ENCODE measurements at regions not wholly inside any gene's neighbourhood (a gene's known extent, or its start where the extent isn't known, plus 50 kb on each side); places are given as distances from the start of the nearest gene placed in this dataset.

DNA sequence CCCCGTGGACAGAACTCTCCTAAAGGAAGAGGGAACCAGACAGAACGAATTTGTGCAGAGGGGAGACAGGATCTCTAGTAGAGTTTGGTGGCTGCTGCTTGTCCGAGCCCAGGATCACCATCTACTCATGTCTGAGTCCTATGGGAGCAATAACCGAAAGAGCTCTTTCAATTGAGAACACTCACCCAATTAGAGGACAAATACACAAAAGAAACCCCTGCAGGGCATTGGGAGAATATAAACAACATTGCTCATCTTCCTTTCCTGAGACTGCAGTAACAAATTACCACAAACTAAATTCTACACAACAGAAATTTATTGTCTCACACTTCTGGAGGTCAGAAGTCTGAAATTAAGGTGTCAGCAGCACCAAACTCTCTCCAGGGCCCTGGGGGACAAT, 65.6 kb downstream of the SPINK2 start:
- TF ChIP-seq, protein P1, sequence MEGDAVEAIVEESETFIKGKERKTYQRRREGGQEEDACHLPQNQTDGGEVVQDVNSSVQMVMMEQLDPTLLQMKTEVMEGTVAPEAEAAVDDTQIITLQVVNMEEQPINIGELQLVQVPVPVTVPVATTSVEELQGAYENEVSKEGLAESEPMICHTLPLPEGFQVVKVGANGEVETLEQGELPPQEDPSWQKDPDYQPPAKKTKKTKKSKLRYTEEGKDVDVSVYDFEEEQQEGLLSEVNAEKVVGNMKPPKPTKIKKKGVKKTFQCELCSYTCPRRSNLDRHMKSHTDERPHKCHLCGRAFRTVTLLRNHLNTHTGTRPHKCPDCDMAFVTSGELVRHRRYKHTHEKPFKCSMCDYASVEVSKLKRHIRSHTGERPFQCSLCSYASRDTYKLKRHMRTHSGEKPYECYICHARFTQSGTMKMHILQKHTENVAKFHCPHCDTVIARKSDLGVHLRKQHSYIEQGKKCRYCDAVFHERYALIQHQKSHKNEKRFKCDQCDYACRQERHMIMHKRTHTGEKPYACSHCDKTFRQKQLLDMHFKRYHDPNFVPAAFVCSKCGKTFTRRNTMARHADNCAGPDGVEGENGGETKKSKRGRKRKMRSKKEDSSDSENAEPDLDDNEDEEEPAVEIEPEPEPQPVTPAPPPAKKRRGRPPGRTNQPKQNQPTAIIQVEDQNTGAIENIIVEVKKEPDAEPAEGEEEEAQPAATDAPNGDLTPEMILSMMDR (IDR thresholded peaks at IDR 0.05): no peak
- TF ChIP-seq POLR2A (IDR thresholded peaks at IDR 0.05): no peak

All from right lobe of liver (tissue), 4 donors.